ENCODE measurements at regions not wholly inside any gene's neighbourhood (a gene's known extent, or its start where the extent isn't known, plus 50 kb on each side); places are given as distances from the start of the nearest gene placed in this dataset.

- CTCF ChIA-PET = no interaction called here
- peaks cover 7% of the 10 kb centered on the region for H3K27me3 ChIP-seq (ENCODE audit: control insufficient read depth, insufficient read depth, low read length)
- ATAC-seq = no peak
- BruUV-seq (replicated peaks) = no TSS peak
- TF ChIP-seq TCF7L2 (IDR thresholded peaks at IDR 0.05; ENCODE audit: low read depth, low read length) = no peak
- DNase-seq (ENCODE audit: low read depth, low spot score) = no peak
- POLR2A ChIA-PET = no interaction called here
- H3K9me3 ChIP-seq (ENCODE audit: control insufficient read depth, insufficient read depth, low read depth, low read length) = no peaks in the 10 kb centered on the region
- no peak overlapping the region for H3K4me3 ChIP-seq (ENCODE audit: low read depth in 2 of 2, low read length in 2 of 2)
- no peak overlapping the region for H3K27ac ChIP-seq (ENCODE audit: low read length)
- intact Hi-C loops (cut with micrococcal nuclease; ENCODE audit: unreplicated experiment) = no loop called here
- in situ Hi-C loops (cut with HindIII; ENCODE audit: low pct_unique_long_range_greater_than_20kb, low sequenced_read_pairs) = no loop called here
- no peaks in the 10 kb centered on the region for H3K36me3 ChIP-seq (ENCODE audit: control insufficient read depth, insufficient read depth, low read length)
- no peaks in the 10 kb centered on the region for H3K4me1 ChIP-seq (ENCODE audit: control insufficient read depth, insufficient read depth, low read length)
Observed at GRCh38 chr13:111866731-111867245, 200.2 kb upstream of the SOX1 start.

- intact Hi-C loops (cut with micrococcal nuclease; ENCODE audit: unreplicated experiment) = no loop called here
- H3K27ac ChIP-seq (ENCODE audit: low read length) = no peak overlapping the region
- no peak overlapping the region for H3K4me3 ChIP-seq (ENCODE audit: low read depth in 2 of 2, low read length in 2 of 2)
- in situ Hi-C loops (cut with HindIII; ENCODE audit: low pct_unique_long_range_greater_than_20kb, low sequenced_read_pairs) = no loop called here
- POLR2A ChIA-PET = no interaction called here
- CTCF ChIA-PET = no interaction called here
- no peaks in the 10 kb centered on the region for H3K4me1 ChIP-seq (ENCODE audit: control insufficient read depth, insufficient read depth, low read length)
- H3K27me3 ChIP-seq (ENCODE audit: control insufficient read depth, insufficient read depth, low read length) = peaks cover 7% of the 10 kb centered on the region
- no peaks in the 10 kb centered on the region for H3K9me3 ChIP-seq (ENCODE audit: control insufficient read depth, insufficient read depth, low read depth, low read length)
- ATAC-seq = no peak
- H3K36me3 ChIP-seq (ENCODE audit: control insufficient read depth, insufficient read depth, low read length) = no peaks in the 10 kb centered on the region
- TF ChIP-seq CTCF (IDR thresholded peaks at IDR 0.05) (no peak), REST (IDR thresholded peaks at IDR 0.05; ENCODE audit: insufficient read depth in 1 of 2, low read depth in 2 of 2, low read length in 1 of 2) (no peak), POLR2AphosphoS5 (IDR thresholded peaks at IDR 0.05; ENCODE audit: low read depth, low read length) (no peak), TCF7L2 (IDR thresholded peaks at IDR 0.05; ENCODE audit: low read depth, low read length) (no peak), SIN3A (IDR thresholded peaks at IDR 0.05; ENCODE audit: borderline replicate concordance, insufficient read depth, low read depth, low read length) (no peak)
- DNase-seq (ENCODE audit: low read depth, low spot score) = no peak
- BruUV-seq (replicated peaks) = no TSS peak
Observed at GRCh38 chr13:111867657-111868056, 199.3 kb upstream of the SOX1 start.

- intact Hi-C loops (cut with micrococcal nuclease; ENCODE audit: unreplicated experiment) (no loop called here), in situ Hi-C loops (cut with HindIII; ENCODE audit: low pct_unique_long_range_greater_than_20kb, low sequenced_read_pairs) (no loop called here)
- Histone ChIP-seq H3K9me3 (ENCODE audit: control insufficient read depth, insufficient read depth, low read depth, low read length) (no peaks in the 10 kb centered on the region), H3K27ac (ENCODE audit: low read length) (no peak overlapping the region), H3K27me3 (ENCODE audit: control insufficient read depth, insufficient read depth, low read length) (peaks cover 7% of the 10 kb centered on the region), H3K36me3 (ENCODE audit: control insufficient read depth, insufficient read depth, low read length) (no peaks in the 10 kb centered on the region), H3K4me1 (ENCODE audit: control insufficient read depth, insufficient read depth, low read length) (no peaks in the 10 kb centered on the region), H3K4me3 (ENCODE audit: low read depth in 2 of 2, low read length in 2 of 2) (no peak overlapping the region)
- TF ChIP-seq REST (IDR thresholded peaks at IDR 0.05; ENCODE audit: insufficient read depth in 1 of 2, low read depth in 2 of 2, low read length in 1 of 2) = no peak
- TF ChIP-seq POLR2AphosphoS5 (IDR thresholded peaks at IDR 0.05; ENCODE audit: low read depth, low read length) = no peak
- TF ChIP-seq TCF7L2 (IDR thresholded peaks at IDR 0.05; ENCODE audit: low read depth, low read length) = no peak
- no peak for TF ChIP-seq SIN3A (IDR thresholded peaks at IDR 0.05; ENCODE audit: borderline replicate concordance, insufficient read depth, low read depth, low read length)
- no peak for TF ChIP-seq CTCF (IDR thresholded peaks at IDR 0.05)
- ATAC-seq = no peak
- no peak for DNase-seq (ENCODE audit: low read depth, low spot score)
- POLR2A ChIA-PET = no interaction called here
- BruUV-seq (replicated peaks) = no TSS peak
- CTCF ChIA-PET = no interaction called here
Observed at GRCh38 chr13:111868716-111869115, 198.2 kb upstream of the SOX1 start.
